SU-DHL-6 (cell line): ENCODE measurements at regions not wholly inside any gene's neighbourhood (a gene's known extent, or its start where the extent isn't known, plus 50 kb on each side); places are given as distances from the start of the nearest gene placed in this dataset.

Experiments
- CTCF ChIP-seq: fragments of 200-600 bp; sonication (generic); IDR thresholded peaks from one replicate; pipeline ENCODE4 v1.5.1; 2017; ENCODE audit warnings: antibody characterized with exemption, mild to moderate bottlenecking, low read length, moderate library complexity; ENCODE audit not compliant: insufficient read depth, poor library complexity, severe bottlenecking
- EZH2phosphoT487 ChIP-seq: fragments of 200-600 bp; sonication (generic), shearing (Covaris generic); conservative IDR thresholded peaks from 2 replicates; pipeline ENCODE4 v1.6.1; 2018; ENCODE audit warnings: mild to moderate bottlenecking, antibody characterized with exemption, low read length, moderate library complexity, mixed read lengths

DNA sequence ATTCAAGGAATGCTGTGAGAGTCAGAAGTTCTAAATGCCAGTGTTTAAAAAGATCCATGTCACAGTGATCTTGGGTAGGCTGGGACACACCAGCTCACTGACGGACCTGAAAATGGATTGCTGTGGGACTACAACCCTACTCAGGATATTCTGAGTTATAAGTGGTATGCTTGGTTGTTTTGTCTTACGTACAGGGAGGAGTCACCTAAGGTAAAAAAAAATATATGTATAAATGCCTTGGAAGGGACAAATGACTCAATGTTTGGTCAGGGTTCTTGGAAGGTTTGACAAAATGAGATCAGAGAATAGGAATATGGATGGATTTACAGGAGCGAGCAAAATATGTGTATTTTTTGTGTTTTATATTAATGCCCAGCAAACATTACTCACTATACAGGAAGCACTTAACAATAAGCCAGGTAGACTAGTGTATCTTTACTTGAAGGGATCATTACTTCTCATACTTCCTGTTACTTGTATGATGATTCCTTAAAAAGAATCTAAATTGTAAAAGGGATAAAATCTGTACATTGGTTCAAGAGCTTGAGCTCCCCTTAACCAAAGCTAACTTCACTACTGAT lies 767.3 kb downstream of the GBE1 start:
- no peak for TF ChIP-seq CTCF
- no peak for TF ChIP-seq EZH2phosphoT487
